GM19455 (cell line): ENCODE measurements at regions not wholly inside any gene's neighbourhood (a gene's known extent, or its start where the extent isn't known, plus 50 kb on each side); places are given as distances from the start of the nearest gene placed in this dataset.

ENCODE experiments used
- ATAC-seq: cut with Tn5 transposase; IDR thresholded peaks from one replicate; pipeline ENCODE4 v1.9.1; 2021; ENCODE audit not compliant: unreplicated experiment

DNA sequence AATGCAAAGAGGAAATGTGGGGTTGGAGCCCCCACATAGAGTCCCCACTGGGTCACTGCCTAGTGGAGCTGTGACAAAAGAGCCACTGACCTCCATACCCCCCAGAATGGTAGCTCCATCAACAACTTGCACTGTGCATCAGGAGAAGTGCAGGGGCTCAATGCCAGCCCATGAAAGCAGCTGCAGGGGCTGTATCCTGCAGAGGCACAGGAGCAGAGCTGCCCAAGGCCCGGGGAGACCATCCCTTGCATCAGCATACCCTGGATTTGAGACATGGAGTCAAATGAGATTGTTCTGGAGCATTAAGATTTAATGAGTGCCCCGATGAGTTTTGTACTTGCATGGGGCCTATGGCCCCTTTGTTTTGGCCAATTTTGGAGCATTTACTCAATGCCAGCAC is 1023.6 kb downstream of the VRK1 start:
- ATAC-seq = no peak

DNA sequence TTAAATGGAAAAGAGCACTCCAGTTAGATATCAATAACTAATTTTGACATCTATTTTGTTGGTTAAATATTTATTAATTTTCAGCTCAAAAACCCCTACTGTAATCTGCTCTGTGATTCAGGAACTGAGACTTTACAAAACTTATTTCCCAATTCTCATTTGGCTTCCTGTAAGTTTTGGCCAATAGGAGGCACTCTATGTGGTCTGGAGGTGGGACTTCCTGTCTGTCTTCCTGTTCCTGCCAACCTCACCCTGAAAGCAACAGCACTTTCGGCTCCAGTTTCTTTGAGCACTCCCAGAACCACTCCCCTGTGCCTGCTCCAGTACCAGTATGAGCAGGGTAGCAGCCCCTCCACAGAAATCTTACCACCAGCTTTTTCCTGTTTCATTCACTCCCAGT is 1027.0 kb downstream of the VRK1 start:
- no peak for ATAC-seq

DNA sequence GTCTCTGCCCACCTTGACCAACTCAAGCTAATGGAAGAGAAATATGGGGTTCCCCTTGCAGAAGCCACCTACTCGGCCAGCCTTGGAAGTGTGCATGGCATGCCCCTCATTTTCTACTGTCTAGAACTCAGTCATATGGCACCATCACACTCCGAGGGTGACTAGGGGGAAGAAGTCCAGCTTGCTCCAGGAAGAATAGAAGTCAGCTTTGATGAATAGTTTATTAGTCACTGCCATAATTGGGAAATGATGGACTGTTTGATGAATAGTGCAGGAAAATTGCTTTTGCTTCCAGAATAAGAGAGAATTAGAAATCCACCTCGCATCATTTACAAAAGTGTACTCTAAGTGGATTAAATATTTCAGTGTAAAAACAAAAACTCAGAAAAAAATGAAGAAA is 1030.6 kb downstream of the VRK1 start:
- no peak for ATAC-seq

DNA sequence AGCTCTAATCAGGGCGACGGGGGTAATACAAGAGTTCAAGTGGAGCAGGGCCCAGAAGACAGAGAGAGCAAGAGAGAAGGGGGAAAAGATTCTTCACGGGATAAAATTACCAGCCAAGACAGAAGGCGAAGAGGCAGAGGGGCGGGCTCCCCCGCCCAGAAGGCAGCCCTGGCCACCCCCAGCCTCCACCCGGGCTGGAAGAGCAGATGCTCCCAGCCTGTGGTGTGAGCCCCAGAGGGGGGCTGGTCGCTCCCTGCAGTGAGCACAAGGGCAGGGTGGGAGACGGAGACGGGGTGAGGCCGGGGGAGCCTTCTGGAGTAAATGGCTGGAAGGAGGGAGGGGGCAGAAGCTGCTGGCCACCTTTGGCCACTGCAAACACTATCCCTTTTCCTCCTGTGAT is 1035.6 kb downstream of the VRK1 start:
- no peak for ATAC-seq

DNA sequence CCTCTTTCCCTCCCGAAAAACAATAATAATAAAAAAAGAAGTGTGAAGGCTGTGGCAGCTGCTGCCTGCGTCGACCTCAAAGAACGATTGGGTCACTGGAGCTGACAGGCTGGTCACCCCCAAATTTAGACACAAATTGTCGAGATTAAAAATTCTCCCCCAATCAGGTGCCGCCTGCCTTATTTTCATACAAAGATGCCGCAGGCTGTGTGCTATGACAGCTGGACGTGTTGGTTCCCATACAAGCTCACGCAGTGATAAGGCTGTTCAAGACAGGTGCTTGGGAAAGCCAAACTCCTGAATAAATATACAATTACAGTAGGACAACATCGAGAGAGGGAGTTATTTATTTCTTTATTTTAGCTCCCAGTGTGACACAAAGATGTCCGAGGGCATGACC is 1041.8 kb downstream of the VRK1 start:
- no peak for ATAC-seq

DNA sequence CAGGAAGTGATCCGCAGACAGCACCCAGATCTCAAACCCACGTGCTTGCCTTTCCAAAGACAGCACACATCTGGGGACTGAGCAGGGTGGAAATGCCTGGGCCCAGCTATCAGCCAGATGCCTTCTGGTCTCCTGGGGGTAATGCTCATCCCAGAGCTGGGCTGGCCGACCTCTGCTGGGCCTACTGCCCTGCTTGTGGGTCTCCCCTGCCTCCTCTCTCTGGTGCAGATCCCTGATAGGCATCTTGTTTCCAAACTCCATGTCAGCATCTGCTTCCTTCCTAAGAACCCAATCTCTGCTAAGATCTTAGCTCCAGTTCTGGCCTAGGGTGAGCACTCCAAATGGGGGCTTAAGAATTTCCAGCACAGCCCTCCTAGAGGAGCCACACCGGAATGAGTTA is 1043.0 kb downstream of the VRK1 start:
- ATAC-seq = no peak

DNA sequence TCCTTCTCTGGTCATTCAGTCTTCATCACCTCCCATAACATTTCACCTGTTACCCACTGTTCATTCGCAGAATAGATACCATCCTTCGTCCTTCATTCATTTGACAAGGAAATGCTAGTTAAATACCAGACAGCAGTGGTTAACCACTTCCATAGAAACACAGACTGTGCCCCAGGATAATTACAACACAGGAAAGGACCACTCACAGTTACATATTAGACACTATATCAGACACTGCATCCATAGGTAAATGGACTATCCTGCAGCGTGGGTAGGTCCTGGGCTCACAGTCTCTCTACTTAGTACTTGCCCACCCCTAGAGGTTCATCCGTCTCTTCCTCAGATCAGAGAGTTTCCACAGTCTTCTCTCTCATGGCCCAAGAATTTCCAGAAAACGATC is 1044.6 kb downstream of the VRK1 start:
- ATAC-seq = no peak

DNA sequence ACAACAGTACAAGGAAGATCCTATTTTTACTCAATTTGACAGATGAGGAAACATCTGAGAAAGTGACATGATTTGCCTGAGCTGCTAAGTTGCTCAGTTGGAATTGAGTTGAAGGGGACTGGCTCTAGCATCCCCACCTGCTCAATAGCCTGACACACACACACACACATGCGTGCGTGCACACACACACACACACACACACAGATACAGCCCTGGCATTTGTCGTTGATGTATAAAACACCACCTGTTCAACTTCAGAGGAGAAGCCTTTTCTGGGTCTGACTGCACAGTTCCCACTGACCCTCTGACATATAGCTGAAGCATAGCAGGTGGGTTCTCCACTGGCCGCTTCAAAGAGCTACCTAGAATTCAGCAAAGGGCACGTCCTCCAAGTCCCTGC is 1045.9 kb downstream of the VRK1 start:
- ATAC-seq = no peak

DNA sequence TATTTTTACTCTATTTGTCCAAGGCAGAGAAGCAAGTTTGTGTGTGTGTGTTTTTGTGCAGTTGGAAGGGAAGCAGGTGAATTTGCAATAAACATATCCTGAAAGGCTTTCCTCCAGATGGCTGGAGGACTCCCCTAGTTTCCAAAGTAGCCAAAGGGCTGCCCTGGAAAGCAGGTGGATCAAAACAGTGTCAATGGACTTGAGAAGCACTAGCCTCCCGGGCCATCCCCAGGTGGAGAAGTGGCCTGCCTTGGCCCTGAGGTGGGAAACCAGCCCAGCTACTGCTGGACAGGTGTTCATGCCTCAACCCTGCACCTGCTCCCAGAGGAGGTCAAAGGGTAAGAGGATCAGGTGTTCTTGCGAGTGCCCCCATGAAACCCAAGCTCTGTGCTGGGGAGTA is 1046.9 kb downstream of the VRK1 start:
- no peak for ATAC-seq

DNA sequence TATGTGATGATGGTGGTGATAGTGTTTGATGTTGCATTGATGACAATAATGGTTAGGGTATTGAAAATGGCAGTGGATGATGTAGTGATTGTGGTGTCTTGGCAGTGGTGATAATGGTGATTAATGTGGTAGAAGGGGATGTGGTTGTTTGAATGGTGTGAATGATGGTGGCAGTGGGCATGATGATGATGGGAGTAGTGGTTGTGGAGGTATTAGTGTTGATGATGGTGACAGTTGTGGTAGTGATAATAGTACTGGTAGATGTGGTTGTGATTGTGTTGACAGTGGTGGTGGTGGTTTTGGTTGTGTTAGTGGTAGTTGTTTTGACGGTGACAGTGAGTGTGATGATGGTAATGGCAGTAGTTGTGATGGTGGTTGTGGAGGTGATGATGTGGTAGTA is 1049.0 kb downstream of the VRK1 start:
- ATAC-seq = no peak

DNA sequence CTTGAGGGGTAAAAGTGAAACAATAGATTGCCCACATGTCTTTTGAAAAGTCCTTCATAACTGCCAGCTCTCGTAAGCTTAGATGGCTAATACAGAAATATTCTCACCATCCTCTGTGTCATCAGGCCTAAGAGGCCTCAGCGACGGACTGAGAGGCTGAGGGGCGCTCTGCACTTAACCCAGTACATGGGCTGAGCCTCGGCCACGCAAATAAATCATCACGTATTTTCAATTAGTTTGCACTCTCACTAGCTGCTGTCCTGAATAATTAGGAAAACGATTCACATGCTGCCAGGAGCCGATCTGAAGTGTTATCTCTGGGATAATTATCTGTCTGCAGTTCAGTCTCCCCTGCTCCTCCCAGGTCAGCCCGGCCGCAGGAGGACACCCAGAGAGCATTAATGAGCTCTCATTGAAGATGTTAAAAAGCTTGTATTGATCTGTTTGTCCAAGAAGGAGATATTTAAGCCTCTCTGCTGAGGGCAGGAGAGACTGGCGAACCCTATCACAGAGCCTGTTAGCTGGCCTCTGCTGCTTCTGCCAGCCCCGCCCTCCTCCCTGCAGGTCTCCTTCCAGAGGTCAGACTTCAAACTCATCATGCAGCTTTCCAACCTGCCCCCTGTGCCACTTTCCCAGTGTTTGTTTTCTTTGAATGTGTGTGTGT is 1051.3 kb downstream of the VRK1 start:
- no peak for ATAC-seq

DNA sequence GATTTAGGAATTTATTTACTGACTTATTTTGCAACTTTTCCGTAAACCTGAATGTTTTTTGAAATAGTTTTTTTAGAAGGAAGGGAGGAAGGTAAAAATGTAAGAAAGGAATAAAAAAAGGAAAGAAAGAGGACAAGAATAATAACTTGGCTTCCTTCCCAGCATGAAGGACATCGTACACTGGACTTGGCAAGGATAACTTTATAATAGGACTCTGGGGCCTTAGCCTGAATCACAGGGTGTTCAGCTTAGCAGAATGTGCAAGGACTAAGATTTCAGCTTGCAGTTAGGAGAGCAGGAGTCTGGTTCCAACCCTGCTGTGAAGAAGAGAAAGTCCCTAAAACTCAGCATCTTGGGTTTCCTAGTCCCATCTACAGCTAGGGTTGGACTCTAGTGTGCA is 1053.3 kb downstream of the VRK1 start:
- ATAC-seq = no peak

DNA sequence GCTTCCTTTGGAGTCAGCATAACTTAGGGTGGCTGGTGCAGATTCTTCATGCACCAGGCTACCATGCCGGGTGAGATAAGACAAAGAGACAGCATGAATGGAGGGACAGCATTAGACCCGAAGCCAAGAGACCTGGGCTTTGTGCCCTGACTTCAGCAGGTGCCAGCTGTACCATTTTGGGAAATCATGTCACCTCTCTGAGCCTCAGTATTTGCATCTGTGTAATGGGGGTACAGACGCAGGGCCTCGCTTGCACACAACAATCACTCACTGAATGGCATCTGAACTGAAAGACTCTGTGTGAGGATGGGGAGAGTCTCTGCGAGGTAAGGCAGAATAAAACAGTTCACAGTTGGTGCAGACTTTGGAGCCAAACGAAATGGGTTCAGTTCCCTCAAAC is 1053.7 kb downstream of the VRK1 start:
- no peak for ATAC-seq

DNA sequence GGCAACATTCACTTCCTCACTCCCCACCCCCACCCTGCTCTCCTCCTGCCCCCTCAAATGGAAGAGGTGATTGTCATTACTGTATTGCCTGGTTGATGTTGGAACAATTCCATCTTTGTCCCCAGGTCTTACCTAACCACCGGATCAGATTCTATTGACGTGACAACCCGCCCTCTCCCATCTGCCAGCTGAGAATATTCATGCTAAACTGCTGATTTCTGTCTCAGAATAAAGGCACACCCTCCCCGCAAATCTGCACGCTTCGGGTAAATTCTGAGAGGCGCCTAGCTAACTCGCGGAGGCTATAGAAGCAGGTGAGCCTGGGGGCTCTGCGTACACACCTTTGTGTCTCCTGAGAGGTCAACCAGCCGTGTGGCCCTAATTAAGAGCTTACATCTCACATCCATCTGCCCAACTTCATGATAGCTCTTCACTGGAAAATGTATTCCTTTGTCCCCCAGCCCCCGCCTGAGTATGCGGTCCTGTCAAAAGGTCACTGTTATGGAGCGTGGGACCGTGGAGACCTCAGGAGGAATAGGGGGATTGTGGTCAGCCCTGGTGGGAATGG is 1054.3 kb downstream of the VRK1 start:
- no peak for ATAC-seq

DNA sequence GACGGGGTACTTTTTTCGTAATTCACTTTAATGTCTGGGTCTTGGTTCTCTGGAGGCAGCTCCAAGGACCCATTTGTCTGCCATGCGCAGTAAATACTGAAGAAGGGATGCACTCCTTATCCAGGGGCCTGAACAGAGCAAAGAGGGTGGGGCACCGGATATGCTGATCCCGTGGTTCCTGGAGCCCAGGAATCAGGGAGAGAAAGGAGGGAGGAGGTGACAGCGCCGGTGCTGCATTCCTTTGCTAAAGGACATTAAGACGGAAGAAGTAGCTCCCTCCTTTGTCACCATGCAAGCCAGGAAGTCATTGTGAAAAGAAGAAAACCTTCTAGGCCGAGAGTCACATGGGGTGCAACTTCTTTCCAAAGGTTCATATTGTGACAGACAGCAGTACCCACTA is 1057.7 kb downstream of the VRK1 start:
- no peak for ATAC-seq

DNA sequence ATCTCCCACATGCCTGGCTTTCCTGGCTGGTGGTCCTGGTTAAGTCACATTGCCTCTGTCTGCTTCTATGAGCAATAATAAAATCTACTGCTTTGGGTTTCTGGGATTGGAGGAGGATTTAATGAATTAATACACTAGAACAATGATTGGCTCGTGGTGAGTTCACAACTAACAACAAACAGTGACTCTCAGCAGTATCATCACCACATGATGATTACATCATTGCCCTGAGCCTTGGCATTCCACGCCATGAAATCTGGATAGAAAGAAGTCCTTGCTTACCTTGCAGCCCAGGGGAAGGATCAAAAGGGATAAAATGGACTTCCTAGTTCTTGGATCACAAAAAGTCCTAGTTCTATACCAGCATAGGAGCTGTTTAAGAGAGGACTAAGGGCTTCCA is 1069.0 kb downstream of the VRK1 start:
- ATAC-seq = no peak

DNA sequence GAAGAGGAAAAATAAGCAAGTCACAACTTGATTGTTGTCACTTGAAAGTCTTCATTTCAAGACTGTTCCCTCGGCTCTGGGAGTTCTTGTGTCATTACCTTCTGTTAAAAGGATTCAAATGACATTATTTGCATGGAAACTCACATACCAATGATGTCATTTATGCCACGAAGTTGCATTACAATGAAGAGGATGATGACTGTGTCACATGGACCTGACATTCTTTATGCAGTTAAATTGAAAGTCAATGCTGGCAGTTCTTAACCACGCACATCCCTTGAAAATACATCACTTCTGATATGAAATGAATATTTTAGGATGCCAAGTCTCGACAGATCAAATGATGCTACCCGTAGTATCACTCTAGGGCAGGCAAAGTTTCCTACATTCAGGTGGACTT is 1069.5 kb downstream of the VRK1 start:
- no peak for ATAC-seq

DNA sequence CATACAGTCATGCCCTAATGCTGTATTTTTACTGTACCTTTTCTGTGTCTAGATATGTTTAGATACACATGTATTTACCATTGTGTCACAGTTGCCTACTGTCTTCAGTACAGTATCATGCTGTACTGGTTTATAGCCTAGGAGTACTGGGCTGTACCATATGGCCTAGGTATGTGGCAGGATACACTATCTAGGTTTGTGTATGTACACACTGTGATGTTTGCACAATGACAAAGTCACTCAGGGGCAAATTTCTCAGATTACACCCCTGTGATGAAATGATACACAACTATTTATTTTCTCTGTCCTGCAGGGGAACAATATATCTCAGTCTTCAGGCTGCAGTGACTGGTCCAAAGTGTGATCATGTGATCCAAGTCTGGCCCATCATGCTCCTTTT is 1076.1 kb downstream of the VRK1 start:
- ATAC-seq = no peak

DNA sequence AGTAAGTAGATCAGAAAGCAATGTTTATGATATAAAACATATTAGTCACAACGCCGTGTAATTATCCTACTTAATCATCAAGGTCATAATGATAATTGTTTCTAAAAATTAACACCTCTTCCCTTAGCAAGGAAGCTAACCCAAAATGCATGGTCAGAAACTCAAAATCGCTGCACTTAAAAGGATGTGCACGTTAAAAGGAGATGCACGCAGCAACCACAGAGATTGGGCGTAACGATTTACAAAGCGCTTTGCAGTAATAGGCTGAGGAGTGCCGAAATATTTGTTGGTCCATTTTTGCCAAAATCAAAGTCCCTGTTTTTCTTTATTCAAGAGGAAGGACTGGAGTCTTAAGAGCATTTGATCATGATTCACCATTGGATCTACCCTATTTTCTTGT is 1077.2 kb downstream of the VRK1 start:
- ATAC-seq = no peak

DNA sequence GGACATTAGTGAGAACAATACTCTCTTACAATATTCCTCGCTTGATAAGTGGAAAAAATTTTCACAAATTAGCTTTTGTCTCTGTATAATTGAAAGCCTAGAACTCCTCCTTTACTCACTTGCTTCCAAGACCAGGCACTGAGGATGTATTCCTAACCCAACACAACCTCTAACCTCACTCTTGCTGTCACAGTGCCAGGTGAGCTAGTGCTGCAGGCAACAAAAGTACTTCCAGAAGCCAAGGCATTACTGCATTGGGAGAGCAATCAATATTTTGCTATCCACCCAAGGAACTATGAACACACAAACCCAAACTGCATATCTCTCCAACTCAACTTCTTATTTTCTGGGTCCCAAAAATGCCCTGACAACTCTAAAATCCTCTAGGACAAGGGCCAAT is 1081.0 kb downstream of the VRK1 start:
- no peak for ATAC-seq

DNA sequence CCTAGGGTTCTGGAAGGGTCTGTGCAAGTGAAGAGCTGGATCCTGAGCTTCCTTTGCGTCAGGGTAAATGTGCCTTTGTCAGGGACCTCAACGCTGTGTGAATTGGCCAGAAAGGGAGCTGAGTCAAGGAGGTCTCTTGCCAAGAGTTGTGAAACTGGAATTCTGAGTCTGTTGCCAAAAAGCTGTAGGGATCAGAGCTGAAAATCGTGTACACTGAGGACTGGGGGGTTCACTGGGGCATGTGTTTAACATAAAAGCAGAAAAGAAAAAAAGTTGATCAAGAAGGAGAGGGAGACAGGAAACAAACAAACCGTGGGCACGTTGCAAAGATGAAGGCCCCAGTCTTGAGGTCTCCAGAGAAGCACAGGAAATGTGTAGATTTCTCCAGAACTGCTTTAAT is 1081.5 kb downstream of the VRK1 start:
- no peak for ATAC-seq

DNA sequence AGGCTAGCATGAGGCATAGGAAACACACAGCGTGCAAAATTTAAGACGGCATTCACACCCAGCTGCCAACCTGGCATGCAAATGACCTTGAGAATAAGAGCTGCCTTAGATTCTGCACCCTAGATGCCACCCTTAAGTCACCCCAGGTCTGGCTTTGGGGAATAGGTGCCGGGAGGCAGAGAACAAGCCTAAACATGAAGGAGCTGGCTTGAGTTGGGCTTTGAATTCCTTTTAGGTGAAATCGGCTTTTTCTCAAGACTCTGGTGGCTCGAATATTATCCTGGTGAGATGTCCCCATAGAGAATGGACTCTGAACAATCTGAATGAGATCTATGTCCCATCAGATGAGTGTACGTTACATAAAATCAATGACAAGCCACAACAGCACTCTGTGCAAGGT is 1090.5 kb downstream of the VRK1 start:
- ATAC-seq = no peak

DNA sequence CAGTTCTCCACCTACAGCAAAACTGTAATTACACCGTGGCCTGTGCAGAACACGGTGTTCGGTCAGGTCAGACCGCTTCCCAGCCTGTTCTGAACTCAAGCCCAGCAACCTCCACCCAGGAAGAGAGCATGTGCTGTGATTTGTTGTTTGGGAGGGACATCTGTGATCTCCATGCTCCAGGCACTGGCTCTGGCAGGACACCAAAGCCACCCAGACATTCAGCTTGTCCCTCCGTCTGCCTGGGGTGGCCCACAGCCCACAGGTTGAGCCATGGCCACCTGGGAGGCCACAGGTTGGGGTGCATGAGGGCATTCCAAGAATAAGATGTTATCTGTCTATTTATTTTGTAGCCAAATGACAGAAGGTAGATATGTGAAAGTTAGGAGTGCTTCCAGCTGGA is 1091.1 kb downstream of the VRK1 start:
- no peak for ATAC-seq
